CD4-positive, alpha-beta T cell treated with Interleukin-12 subunit alpha and Interleukin-12 subunit beta, for 1 hour (primary cell): ENCODE measurements at regions not wholly inside any gene's neighbourhood (a gene's known extent, or its start where the extent isn't known, plus 50 kb on each side); places are given as distances from the start of the nearest gene placed in this dataset.
"Not testable (repeated sequence)": the region's sequence is repeated elsewhere in the genome, so short reads cannot be mapped to it uniquely, and the experiment has no call there.

Experiments used
- DNase-seq: peaks from one replicate; pipeline ENCODE4 v3.0.0-alpha.2; 2020

- no peak for DNase-seq
Observed at GRCh38 chrX:5490786-5491563, 737.7 kb downstream of the NLGN4X start.

DNA sequence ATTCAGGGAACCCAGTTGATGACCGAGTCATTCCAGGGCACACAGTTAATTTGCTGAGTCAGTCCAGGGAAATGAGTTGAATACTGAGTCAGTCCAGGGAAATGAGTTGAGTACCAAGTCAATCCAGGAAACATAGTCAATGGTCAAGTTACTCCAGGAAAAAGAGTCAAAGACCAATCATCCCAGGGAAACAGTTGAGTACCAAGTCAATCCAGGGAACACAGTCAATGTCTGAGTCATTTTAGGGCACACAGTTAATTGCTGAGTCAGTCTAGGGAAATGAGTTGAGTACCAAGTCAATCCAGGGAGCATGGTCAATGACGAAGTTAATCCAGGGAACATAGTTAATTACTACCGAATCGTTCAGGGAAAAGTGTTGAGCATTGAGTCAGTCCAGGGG, 754.4 kb downstream of the NLGN4X start:
- no peak for DNase-seq

- no peak for DNase-seq
Observed at GRCh38 chrX:5458300-5458842, 770.3 kb downstream of the NLGN4X start.

GRCh38 chrX:5449323-5449722, 779.3 kb downstream of the NLGN4X start:
- no peak for DNase-seq

- no peak for DNase-seq
Observed at GRCh38 chrX:5431823-5432222, 796.8 kb downstream of the NLGN4X start.

GRCh38 chrX:5425119-5425518, 803.5 kb downstream of the NLGN4X start:
- no peak for DNase-seq

DNA sequence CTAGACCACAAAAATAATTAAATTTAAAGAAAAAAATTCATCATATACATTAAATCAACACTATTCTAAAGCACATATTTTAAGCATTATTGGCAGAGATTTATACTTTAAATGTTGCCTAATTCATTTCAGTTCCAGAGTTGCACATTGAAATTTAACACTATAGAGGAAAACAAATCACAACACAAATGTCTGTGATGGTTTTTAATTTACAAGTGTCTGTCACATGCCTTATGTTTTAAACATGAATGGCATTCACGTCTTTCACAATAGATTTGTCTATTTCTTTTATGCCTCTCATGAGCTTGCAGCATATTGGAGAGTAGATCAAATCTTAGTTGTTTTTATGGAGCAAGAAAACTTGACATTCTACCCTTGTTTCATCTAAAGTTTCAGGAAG, 811.3 kb downstream of the NLGN4X start:
- DNase-seq: no peak

GRCh38 chrX:5415738-5416137, 812.9 kb downstream of the NLGN4X start:
- DNase-seq: no peak

GRCh38 chrX:5409106-5409505, 819.6 kb downstream of the NLGN4X start:
- no peak for DNase-seq

DNA sequence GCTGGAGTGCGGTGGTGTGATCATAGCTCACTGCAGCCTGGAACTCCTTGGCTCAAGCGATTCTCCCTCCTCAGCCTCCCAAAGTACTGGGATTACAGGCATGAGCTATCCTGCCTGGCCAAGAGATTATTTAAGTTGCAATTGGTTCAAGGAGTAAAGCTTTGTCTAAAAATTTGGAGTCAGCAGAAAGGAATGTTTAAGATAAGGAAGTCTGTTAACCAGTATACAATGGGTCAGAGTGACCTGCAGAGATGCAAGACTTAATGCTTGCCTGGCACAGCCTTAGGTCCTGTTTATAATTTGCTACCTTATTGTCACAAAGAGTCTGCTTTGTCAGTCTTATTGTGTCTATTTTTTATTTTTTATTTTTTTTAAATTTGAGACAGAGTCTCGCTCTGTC, 826.2 kb downstream of the NLGN4X start:
- no peak for DNase-seq

DNA sequence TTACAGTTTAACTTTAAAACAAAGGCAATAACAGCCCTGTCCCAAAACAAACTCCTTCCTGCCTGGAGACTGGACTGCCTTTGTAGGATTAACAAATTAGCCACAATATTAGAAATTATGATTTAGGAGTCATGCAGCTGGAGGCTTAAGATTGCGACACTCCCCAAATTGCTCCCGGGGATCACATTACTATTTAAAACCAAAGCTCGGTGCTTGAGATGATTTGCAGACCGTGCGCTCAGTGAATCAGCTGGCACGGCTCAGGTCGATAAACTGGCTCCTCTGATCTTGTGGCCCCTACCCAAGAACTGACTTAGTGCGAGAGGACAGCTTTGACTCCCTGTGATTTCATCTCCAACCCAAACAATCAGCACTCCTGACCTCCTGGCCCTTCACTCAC, 829.3 kb downstream of the NLGN4X start:
- no peak for DNase-seq

GRCh38 chrX:5397409-5397808, 831.3 kb downstream of the NLGN4X start:
- no peak for DNase-seq

DNA sequence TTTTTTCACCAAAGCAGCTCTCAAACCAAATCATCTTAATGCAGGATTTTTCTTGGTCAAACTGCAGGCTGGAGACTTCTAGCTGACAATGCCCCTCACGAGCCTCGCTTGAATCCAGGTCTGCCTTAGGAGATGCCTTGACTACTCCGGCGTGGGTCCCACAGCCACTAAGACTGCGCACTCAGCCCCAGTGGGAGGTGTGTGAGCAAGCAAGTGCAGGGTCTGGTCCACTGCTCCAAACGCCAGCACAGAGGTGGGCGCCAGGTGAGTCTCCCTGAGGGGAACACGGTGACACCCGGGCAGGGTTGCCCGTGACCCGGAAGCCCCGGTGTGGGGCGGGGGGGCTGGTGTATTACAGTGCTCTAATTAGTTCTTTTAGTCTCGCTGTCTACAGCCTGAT, 838.3 kb downstream of the NLGN4X start:
- DNase-seq: no peak

- DNase-seq: no peak
Observed at GRCh38 chrX:5388087-5388486, 840.6 kb downstream of the NLGN4X start.

GRCh38 chrX:5380426-5380825, 848.2 kb downstream of the NLGN4X start:
- no peak for DNase-seq

- DNase-seq: no peak
Observed at GRCh38 chrX:5341902-5342301, 886.8 kb downstream of the NLGN4X start.

- no peak for DNase-seq
Observed at GRCh38 chrX:5337160-5337559, 891.5 kb downstream of the NLGN4X start.

GRCh38 chrX:5324546-5324945, 904.1 kb downstream of the NLGN4X start:
- no peak for DNase-seq

DNA sequence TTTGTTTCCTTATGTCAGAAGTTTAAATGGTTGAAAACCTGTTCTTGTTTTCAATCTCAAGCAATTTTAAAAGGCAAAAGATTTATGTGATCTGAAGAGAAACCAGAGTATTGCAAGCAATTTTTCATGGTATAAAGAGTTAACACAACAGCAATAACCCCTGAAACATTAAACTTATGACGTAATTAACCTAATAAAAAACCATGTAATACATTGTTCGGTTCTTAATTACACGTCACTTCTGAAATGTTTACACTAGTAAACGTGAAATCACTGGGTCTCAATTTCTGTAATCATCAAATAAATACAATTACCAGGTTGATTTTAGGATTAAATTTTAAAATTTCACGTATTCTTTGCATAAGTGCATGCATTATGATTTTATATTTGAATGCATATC, 914.5 kb downstream of the NLGN4X start:
- DNase-seq: no peak

- DNase-seq: no peak
Observed at GRCh38 chrX:5307416-5307815, 921.3 kb downstream of the NLGN4X start.

- no peak for DNase-seq
Observed at GRCh38 chrX:5306654-5307121, 922.0 kb downstream of the NLGN4X start.

- DNase-seq: no peak
Observed at GRCh38 chrX:5305452-5305851, 923.2 kb downstream of the NLGN4X start.

DNA sequence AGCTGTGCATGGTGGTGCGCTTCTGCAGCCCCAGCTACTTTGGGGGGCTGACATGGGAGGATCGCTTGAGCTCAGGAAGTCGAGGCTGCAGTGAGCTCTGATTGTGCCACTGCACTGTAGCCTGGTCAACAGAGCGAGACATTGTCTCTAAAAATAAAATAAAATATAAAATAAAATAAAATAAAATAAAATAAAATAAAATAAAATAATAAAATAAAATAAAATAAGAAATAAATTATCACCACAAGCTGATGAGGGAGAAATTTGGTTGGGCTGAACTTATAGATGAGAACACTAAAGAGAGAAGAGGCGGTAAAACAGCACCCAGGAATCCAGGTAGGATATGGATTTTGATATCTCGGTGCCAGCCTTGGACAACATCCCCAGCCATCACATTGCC, 933.7 kb downstream of the NLGN4X start:
- no peak for DNase-seq

GRCh38 chrX:5290635-5291034, 938.0 kb downstream of the NLGN4X start:
- DNase-seq: no peak

DNA sequence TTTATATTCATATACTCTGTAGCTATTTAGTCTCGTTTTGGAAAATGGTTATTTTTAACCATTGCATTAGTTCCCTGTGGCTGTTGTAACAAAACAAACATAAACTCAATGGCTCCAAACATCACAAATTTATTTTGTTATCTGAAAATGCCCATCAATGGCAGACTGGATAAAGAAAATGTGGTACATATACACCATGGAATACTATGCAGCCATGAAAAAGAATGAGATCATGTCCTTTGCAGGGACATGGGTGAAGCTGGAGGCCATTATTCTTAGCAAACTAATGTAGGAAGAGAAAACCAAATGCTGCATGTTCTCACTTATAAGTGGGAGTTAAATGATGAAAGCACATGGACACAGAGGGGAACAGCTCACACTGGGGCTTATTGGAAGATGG, 938.7 kb downstream of the NLGN4X start:
- DNase-seq: not testable (repeated sequence)
